Posterior cingulate gyrus (tissue), 11 donors: ENCODE measurements at regions not wholly inside any gene's neighbourhood (a gene's known extent, or its start where the extent isn't known, plus 50 kb on each side); places are given as distances from the start of the nearest gene placed in this dataset.

Experiments used
- DNase-seq, 10 donors: peaks; one replicate each; pipeline versions ENCODE4 v3.0.0 to v3.0.0-alpha.2; 2020 to 2021; ENCODE audit warnings: mixed read lengths in 3 of 10
- intact Hi-C: fragments of 100-400 bp; cut with DNase I; formaldehyde crosslinking; loops from one replicate; pipeline ENCODE4 v1.15.1; 2023

GRCh38 chr17:72474243-72474642 lies 353.4 kb downstream of the SOX9 start:
- intact Hi-C loops: no loop called here
- no peak for DNase-seq

DNA sequence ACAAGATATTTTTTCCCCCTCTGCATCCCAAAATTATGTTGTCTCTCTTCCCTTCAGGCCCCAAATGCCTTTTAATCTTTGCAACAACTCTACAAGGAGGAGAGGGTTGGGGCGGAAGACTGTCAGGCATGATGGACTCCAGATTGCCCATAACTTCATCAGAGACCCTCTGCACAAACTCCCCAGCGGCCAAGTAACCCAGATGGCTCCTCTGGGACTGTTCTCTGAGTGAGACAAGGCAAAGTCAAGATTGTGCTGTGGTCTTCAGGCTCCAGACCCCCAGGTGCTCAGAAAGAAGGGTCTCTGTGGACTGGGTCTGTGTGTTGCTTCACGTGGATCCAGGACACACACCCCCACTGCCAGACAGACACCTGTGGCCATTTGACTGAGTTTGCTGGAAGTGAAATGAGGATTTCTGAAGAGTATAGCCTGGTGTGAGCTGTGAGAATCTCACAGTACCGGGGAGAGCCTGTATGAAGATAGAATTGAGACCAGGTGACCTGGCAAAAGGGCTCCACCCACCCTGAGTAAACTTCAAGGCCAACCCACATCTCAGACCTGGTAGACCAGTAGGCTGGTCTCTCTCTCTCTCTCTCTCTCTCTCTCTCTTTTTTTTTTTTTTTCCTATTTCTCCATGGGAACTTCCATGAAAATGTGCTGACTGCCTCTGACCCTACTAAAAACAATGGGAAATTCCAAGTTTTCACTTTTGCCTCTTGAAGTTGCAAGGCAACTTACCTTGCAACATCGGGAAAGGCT lies 354.1 kb downstream of the SOX9 start:
- DNase-seq: no peak
- intact Hi-C loops: no loop called here

DNA sequence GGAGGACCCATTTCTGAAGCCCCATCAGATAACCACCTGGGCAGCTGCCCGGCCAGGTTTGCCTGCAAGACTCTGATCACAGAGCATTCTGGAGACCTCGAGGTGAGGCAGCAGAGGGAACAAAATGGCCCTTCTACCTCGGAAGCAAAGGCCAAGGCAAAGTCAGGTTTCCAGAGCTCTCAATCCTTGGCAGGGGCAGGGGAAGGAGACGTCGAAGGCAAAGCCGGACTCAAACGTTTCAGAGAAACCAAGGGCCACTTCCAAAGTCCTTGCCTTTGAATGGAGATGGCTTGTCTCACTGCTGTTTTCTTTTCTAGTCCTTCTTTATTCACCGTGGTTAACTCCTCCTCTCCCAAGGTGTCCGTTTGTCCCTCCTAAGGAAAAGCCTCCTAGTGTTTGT lies 355.3 kb downstream of the SOX9 start:
- DNase-seq: no peak
- intact Hi-C loops: no loop called here

DNA sequence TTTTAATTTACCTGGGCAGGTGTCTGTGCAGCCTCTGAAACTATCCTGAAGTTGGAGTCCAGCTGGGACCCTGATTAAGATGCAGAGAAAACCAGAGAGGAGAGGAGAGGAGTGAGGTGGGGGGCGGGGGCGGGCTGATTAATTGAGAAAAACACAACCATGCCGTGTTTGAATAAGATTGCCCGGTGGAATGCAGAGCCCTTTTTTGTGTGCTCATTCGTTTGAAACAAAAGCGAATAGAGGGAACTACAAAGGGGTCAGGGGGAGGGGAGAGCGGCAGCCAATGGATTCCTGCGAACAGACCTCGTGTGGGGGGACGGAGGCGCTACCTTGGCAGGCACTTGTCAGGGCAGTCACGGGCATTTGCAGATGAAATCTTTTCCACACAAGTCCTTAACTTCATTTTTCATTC lies 355.8 kb downstream of the SOX9 start:
- intact Hi-C loops: no loop called here
- DNase-seq: peak in 4 of 10 donors; percentile 19 to 35 (median 30)

GRCh38 chr17:72477491-72477890 lies 356.7 kb downstream of the SOX9 start:
- DNase-seq: no peak

GRCh38 chr17:72479113-72479512 lies 358.3 kb downstream of the SOX9 start:
- DNase-seq: no peak
- intact Hi-C loops: no loop called here

More at GRCh38 chr17:72477491-72477890, 356.7 kb downstream of the SOX9 start:
- intact Hi-C loops: no loop called here

- intact Hi-C loops: no loop called here
- no peak for DNase-seq
Measured at GRCh38 chr17:72481572-72481971, 360.8 kb downstream of the SOX9 start.

DNA sequence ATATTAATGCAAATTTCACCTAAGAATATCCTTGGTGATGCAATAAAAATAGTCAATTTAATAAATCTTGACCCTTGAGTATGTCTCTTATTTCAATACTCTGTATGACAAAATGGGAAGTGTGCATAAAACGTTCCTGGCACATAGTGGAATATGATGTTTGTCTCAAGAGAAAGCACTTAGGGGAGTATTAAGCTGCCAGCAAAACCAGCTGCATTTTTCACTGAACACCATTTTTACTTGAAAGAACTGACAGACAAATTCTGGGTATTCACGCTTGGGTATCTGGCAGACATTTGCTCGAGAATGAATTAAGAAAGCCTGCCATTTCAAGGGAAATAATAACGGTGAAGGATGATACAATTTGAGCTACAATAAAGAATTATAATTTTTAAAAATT lies 364.8 kb downstream of the SOX9 start:
- no peak for DNase-seq
- intact Hi-C loops: no loop called here

DNA sequence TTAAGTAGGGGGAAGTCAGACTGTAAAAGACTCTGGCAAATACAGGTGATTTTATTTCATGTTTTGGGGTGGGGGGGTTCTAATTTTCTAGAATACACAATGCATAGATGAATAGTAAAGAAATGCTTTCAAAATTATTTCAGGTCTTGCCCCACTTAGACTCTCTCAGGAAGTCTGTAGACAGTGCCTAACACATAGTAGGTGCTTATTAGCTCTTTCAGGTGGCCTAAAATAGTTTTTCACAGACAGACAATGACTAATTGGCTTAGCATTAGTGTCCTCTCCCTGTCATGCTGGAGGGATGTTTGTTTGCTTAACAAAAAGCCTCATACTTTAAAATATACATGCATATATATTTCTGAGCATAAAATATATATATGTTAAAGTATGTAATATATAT lies 366.0 kb downstream of the SOX9 start:
- intact Hi-C loops: no loop called here

GRCh38 chr17:72487731-72488494 lies 367.1 kb downstream of the SOX9 start:
- intact Hi-C loops: no loop called here
- no peak for DNase-seq

More for the DNA sequence above, 366.0 kb downstream of the SOX9 start:
- no peak for DNase-seq

DNA sequence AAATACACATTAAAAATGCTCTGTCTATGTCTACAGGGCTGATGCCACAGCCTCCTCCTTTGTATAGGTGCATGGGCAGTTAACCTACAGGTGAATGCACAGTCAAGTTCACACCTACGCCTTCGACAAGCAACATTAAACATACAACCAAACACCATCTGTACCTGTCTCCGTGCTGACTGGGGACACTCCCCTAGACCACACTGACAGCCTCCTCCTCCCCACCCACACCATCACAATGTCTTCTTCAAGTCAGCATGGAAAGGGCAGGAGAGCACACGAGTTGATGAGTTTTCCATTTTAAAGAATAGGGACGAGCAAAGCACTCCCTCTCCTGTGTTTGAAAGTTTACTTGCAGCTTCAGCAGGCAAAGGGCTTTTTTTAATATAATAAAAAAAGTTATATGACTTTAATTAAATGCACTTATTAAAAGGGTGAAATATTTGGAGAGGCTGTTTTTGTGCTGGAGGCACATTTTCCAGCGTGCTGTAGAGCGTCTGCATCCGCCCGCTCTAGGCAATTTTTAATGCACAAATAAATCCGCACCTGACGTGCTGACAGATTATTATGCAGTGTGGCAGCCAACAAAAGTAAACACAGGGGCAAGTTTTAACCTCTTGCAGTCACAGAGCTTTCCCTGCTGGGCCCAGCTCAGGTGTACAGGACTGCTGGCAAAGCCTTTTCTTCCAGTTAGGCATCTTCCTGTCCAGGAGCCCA lies 367.9 kb downstream of the SOX9 start:
- intact Hi-C loops: no loop called here

GRCh38 chr17:72489272-72489641 lies 368.4 kb downstream of the SOX9 start:
- DNase-seq: no peak
- intact Hi-C loops: no loop called here

More for the DNA sequence above, 367.9 kb downstream of the SOX9 start:
- no peak for DNase-seq

- intact Hi-C loops: no loop called here
- no peak for DNase-seq
Measured at GRCh38 chr17:72491102-72491501, 370.3 kb downstream of the SOX9 start.

- no peak for DNase-seq
Measured at GRCh38 chr17:72492494-72492893, 371.7 kb downstream of the SOX9 start.

GRCh38 chr17:72492941-72493340 lies 372.1 kb downstream of the SOX9 start:
- intact Hi-C loops: no loop called here
- DNase-seq: no peak

More at GRCh38 chr17:72492494-72492893, 371.7 kb downstream of the SOX9 start:
- intact Hi-C loops: no loop called here

DNA sequence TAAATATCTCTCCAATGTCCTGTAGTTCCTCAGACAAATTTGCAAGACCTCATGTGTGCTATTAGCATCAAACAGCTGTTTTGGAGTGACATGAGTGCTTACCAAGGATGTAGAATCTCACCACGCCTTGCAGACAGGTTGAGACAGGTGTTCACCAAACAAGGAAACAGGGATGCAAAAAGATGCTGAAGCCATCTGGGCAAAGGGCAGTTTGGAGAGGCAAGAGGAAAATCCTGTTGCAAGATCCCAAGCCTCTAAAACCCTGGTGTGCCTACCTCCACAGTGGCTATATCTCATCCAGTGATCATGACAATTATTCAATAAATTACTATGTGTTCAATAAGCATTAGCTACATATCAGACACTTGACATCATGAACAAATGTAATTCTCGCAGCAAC lies 373.7 kb downstream of the SOX9 start:
- DNase-seq: no peak
- intact Hi-C loops: no loop called here

- DNase-seq: no peak
- intact Hi-C loops: no loop called here
Measured at GRCh38 chr17:72496461-72496860, 375.6 kb downstream of the SOX9 start.

DNA sequence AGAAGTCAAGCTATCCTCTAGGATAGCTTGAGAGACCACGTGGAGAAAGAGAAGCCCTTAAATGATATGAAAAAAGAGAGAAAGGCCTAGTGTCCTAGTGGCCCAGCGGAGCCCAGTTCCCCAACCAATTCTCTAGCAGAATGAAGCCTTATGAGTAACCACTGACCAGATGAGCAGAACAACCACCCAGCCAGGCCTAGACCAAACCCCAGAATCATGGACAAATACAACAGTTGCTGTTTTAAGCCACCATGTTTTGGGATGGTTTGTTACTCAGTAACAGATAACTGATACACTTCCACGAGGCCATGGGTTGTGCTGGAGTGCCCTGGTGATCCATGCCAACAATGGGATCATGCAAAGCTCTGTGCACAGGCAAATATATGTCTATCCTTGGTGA lies 377.1 kb downstream of the SOX9 start:
- no peak for DNase-seq
- intact Hi-C loops: no loop called here

GRCh38 chr17:72498364-72499210 lies 377.8 kb downstream of the SOX9 start:
- intact Hi-C loops: no loop called here

More at GRCh38 chr17:72498364-72499210, 377.8 kb downstream of the SOX9 start:
- no peak for DNase-seq
